Natural killer cell treated with Interleukin-12 subunit alpha and Interleukin-12 subunit beta and Interleukin-15 and Interleukin-18, amount 100 ng/mL, for 72 hours (primary cell): ENCODE measurements at regions not wholly inside any gene's neighbourhood (a gene's known extent, or its start where the extent isn't known, plus 50 kb on each side); places are given as distances from the start of the nearest gene placed in this dataset.

Experiments used
- ATAC-seq, 2 donors: fragments of 150-1000 bp; cut with Tn5 transposase in 1 of 2; sonication (Bioruptor Pico), chemical (Tn5 transposase) in 1 of 2; 2 replicates each; pipeline ENCODE4 v1.10.0; 2021
- DNase-seq: peaks from one replicate; pipeline ENCODE4 v3.0.0; 2022; ENCODE audit warnings: low spot score
- H3K27ac Mint-ChIP-seq, 2 donors: 1 replicate in 1 of 2; 2 replicates in 1 of 2; pipeline ENCODE4 v1.8.0; 2022; ENCODE audit warnings: mixed read lengths in 2 of 2, mild to moderate bottlenecking in 1 of 2, moderate library complexity in 1 of 2
- H3K27me3 Mint-ChIP-seq, 2 donors: 1 replicate in 1 of 2; 2 replicates in 1 of 2; pipeline ENCODE4 v1.8.0; 2022; ENCODE audit warnings: mixed read lengths in 2 of 2
- H3K36me3 Mint-ChIP-seq: one replicate; pipeline ENCODE4 v1.8.0; 2022; ENCODE audit warnings: mixed read lengths
- H3K4me1 Mint-ChIP-seq, 2 donors: 1 replicate in 1 of 2; 2 replicates in 1 of 2; pipeline ENCODE4 v1.8.0; 2022; ENCODE audit warnings: low read depth in 2 of 2, mixed read lengths in 2 of 2, mild to moderate bottlenecking in 1 of 2
- H3K4me3 Mint-ChIP-seq: one replicate; pipeline ENCODE4 v1.8.0; 2022; ENCODE audit warnings: mixed read lengths
- H3K9me3 Mint-ChIP-seq: 2 replicates; pipeline ENCODE4 v1.8.0; 2022; ENCODE audit warnings: mixed read lengths

- Mint-ChIP-seq H3K4me1 (no peaks in the 10 kb centered on the region), H3K9me3 (peaks cover 21% of the 10 kb centered on the region), H3K4me3 (no peak overlapping the region)
These were observed 634.8 kb upstream of the ADGRL2 start for GRCh38 chr1:81165963-81166362.

GRCh38 chr1:81160696-81161095 is 640.0 kb upstream of the ADGRL2 start:
- ATAC-seq (no peak), DNase-seq (no peak)
- Mint-ChIP-seq H3K27ac (no peak overlapping the region), H3K36me3 (peaks cover 8% of the 10 kb centered on the region), H3K27me3 (no peaks in the 10 kb centered on the region), H3K9me3 (peaks cover 18% of the 10 kb centered on the region), H3K4me1 (no peaks in the 10 kb centered on the region), H3K4me3 (no peak overlapping the region)

More at GRCh38 chr1:81165963-81166362, 634.8 kb upstream of the ADGRL2 start:
- ATAC-seq (no peak), DNase-seq (no peak)
- Mint-ChIP-seq H3K27ac (no peak overlapping the region), H3K36me3 (peaks cover 8% of the 10 kb centered on the region), H3K27me3 (no peaks in the 10 kb centered on the region)

DNA sequence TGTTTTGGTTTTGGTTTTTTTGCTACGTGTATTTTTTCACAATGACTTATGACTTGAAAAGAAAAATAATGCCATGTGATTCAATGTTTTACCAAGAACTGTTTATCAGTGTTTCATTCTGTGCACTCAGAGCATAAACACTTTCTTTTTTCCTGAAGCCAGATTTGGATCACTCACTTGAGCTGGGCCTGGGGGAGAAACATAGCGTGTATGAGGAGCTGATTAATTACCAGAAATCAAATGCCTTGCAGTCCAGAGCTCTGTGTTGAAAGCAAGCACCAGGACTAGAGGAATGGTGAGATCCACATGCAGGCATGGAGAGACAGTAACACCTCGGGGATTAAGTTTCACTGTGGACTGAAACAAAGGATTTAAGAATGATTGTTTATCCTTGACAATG is 642.1 kb upstream of the ADGRL2 start:
- no peak for ATAC-seq
- H3K4me3 Mint-ChIP-seq, result no peak overlapping the region
- no peak overlapping the region for H3K27ac Mint-ChIP-seq
- DNase-seq, result no peak
- no peaks in the 10 kb centered on the region for H3K27me3 Mint-ChIP-seq
- H3K9me3 Mint-ChIP-seq, result peaks cover 13% of the 10 kb centered on the region
- no peaks in the 10 kb centered on the region for H3K36me3 Mint-ChIP-seq
- no peaks in the 10 kb centered on the region for H3K4me1 Mint-ChIP-seq

DNA sequence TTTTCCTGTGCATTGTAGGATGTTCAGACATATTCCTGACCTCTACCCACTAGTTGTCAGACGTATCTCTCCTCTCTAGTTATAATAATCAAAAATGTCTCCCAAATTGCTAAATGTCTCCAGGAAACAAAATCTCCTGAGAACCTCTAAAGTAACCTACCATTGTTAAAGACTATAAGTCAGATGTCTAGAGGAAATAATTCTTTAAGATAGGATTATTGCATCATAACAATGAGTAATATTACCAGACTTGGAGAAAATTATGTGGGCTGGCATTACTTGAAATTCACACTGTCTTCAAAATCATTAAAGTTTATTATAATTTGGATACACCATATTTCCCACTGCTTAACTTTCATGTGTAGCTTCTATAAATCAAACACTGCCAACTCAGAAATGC is 643.0 kb upstream of the ADGRL2 start:
- Mint-ChIP-seq H3K4me1 (no peaks in the 10 kb centered on the region), H3K27ac (no peak overlapping the region), H3K36me3 (no peaks in the 10 kb centered on the region), H3K4me3 (no peak overlapping the region), H3K27me3 (no peaks in the 10 kb centered on the region), H3K9me3 (peaks cover 10% of the 10 kb centered on the region)
- DNase-seq, result no peak
- ATAC-seq, result no peak

GRCh38 chr1:81156887-81157286 is 643.8 kb upstream of the ADGRL2 start:
- peaks cover 9% of the 10 kb centered on the region for H3K9me3 Mint-ChIP-seq
- H3K27ac Mint-ChIP-seq, result no peak overlapping the region
- DNase-seq (no peak), ATAC-seq (no peak)
- no peaks in the 10 kb centered on the region for H3K27me3 Mint-ChIP-seq
- H3K36me3 Mint-ChIP-seq, result no peaks in the 10 kb centered on the region
- no peaks in the 10 kb centered on the region for H3K4me1 Mint-ChIP-seq
- H3K4me3 Mint-ChIP-seq, result no peak overlapping the region

DNA sequence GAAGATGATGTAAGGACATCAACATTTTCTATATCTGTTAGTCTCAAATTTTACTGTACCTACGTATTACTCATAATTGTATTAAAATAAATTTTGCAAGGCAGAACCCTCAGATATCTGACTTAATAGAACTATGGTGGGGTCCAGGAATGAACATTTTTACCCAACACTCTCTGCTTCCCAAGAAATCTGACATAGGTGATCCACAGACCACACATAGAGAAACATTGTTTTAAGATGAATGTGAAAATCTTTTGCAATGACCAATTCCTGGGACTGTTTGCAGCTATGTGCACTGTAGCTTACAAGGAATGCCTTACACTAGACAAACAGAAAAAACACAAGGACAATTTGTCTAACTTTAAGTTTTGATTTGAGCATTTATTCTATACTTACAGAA is 645.6 kb upstream of the ADGRL2 start:
- ATAC-seq, result no peak
- peaks cover 17% of the 10 kb centered on the region for H3K9me3 Mint-ChIP-seq
- no peaks in the 10 kb centered on the region for H3K4me1 Mint-ChIP-seq
- H3K36me3 Mint-ChIP-seq, result no peaks in the 10 kb centered on the region
- no peak overlapping the region for H3K4me3 Mint-ChIP-seq
- H3K27me3 Mint-ChIP-seq, result no peaks in the 10 kb centered on the region
- H3K27ac Mint-ChIP-seq, result no peak overlapping the region
- DNase-seq, result no peak

DNA sequence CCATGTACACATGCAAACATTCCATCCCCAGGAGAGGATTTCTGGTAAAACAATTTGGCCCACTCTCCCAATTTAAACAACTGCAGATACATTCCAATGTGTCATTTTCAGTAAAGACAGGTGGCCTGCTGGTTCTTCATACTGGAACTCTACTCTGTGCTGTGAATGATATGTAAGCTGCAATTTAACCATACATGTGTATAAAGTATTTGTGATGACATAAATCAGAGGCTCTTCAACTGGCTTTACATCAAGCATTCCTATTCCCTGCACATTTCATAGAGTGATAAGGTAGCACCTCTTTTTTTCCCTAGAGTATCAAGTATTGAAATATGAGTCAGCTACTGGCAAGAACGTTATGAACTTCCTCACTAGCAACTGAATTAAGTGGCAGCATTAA is 649.5 kb upstream of the ADGRL2 start:
- Mint-ChIP-seq H3K27ac (no peak overlapping the region), H3K4me1 (no peaks in the 10 kb centered on the region), H3K27me3 (no peaks in the 10 kb centered on the region), H3K36me3 (peaks cover 6% of the 10 kb centered on the region), H3K4me3 (no peak overlapping the region), H3K9me3 (peaks cover 18% of the 10 kb centered on the region)
- no peak for DNase-seq
- no peak for ATAC-seq

DNA sequence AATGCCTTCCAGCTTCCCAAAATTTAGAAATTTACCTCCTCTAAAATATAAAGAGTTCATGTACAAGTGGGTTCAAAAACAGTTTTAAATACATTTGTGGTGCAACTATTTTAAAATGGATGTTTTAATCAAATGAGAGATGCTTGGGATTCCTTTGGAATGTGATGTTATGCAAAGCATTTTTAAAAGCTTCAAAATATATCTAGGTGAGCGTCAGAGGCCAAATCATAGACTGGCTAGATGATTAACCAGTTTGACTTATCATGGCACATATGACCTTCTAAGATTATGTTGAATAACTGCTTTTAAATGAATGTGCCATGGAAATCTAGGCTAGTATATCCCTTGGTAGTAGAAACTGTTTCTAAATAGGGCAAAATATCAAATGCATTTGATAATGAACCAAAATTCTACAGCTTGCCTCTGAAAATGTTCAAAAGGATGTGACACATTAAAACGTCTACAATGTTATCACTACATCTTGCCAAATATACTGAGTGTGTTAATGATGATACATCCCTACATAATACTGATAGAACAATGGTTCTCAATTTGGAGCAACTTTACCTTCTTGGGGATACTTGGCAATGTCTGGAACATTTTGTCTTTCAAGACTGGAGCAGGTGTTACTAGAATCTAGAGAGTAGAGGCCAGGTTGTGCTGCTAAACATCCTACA is 650.9 kb upstream of the ADGRL2 start:
- no peak overlapping the region for H3K4me3 Mint-ChIP-seq
- DNase-seq, result no peak
- H3K9me3 Mint-ChIP-seq, result peaks cover 18% of the 10 kb centered on the region
- H3K4me1 Mint-ChIP-seq, result no peaks in the 10 kb centered on the region
- ATAC-seq, result no peak
- H3K36me3 Mint-ChIP-seq, result peaks cover 6% of the 10 kb centered on the region
- no peak overlapping the region for H3K27ac Mint-ChIP-seq
- H3K27me3 Mint-ChIP-seq, result no peaks in the 10 kb centered on the region

DNA sequence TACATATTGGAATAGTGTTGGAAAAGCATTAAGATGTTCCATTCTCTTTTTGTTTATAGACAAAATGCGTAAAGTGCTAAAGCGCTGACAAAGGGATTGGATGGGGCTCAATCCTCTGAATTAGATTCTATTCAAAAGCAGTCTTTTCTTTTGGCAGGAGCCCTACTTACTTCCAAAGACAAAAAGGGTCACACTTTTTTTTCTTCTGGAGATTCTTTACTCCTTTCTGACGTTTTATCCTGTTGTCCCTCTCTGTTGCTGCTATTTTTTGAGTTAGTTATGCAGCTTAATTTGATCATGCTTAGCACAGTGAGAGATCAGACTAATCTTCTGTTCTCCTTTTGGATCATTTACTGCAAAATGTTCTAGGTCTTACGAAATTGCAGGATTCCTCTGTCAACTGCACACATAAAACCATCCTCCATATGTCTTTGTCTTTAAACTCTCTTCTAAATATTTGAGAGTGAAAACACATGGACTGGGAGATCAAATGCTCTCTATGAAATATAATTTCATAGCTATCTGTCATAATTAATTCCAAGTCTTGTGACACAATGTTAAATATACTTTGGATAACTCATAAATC is 656.4 kb upstream of the ADGRL2 start:
- H3K36me3 Mint-ChIP-seq, result peaks cover 6% of the 10 kb centered on the region
- H3K27ac Mint-ChIP-seq, result no peak overlapping the region
- H3K4me3 Mint-ChIP-seq, result no peak overlapping the region
- H3K9me3 Mint-ChIP-seq, result peaks cover 5% of the 10 kb centered on the region
- ATAC-seq (no peak), DNase-seq (no peak)
- no peaks in the 10 kb centered on the region for H3K4me1 Mint-ChIP-seq
- no peaks in the 10 kb centered on the region for H3K27me3 Mint-ChIP-seq

DNA sequence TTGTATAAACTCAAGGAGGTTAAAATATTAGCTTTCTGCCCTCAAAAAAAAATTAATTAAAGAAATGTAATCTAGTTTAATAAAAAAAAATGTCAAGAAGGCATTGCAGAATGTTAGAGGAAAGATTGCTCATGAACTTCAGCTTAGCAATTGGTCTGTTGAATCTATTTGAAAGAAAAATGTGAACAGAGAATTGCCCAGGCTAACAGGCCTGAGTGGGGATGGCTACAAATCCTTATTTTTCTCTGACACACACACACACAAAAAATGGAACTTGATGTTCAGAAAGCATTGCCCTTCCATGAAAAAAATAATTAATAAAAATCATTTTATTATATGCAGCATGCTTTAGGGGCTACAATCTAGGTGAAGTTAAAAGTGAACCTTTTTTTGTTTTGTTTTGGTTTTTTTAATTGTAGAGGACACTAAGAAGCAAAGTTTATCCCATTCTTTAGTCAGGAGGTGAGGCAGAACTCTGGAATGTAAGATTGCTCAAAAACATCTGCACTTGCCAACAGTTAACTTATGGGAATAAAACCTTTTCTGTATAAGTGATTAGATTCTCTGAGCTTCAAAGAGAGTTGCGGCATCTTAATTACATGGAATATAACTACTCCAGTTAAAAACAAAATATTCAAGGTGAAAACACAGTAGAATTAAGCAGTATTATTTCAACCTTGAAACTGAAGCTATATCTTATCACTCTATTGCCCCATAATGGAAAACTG is 658.5 kb upstream of the ADGRL2 start:
- ATAC-seq (no peak), DNase-seq (no peak)
- no peak overlapping the region for H3K4me3 Mint-ChIP-seq
- no peaks in the 10 kb centered on the region for H3K36me3 Mint-ChIP-seq
- H3K9me3 Mint-ChIP-seq, result peaks cover 3% of the 10 kb centered on the region
- no peak overlapping the region for H3K27ac Mint-ChIP-seq
- H3K4me1 Mint-ChIP-seq, result no peaks in the 10 kb centered on the region
- no peaks in the 10 kb centered on the region for H3K27me3 Mint-ChIP-seq

GRCh38 chr1:81135524-81135923 is 665.2 kb upstream of the ADGRL2 start:
- Mint-ChIP-seq H3K36me3 (no peaks in the 10 kb centered on the region), H3K9me3 (peaks cover 3% of the 10 kb centered on the region), H3K27me3 (no peaks in the 10 kb centered on the region), H3K4me1 (no peaks in the 10 kb centered on the region), H3K27ac (no peak overlapping the region), H3K4me3 (no peak overlapping the region)
- ATAC-seq (no peak), DNase-seq (no peak)

- Mint-ChIP-seq H3K4me1 (no peaks in the 10 kb centered on the region), H3K36me3 (no peaks in the 10 kb centered on the region), H3K27me3 (no peaks in the 10 kb centered on the region), H3K27ac (no peak overlapping the region), H3K9me3 (peaks cover 11% of the 10 kb centered on the region), H3K4me3 (no peak overlapping the region)
- ATAC-seq (no peak), DNase-seq (no peak)
These were observed 671.0 kb upstream of the ADGRL2 start for GRCh38 chr1:81129776-81130175.

GRCh38 chr1:81129366-81129765 is 671.4 kb upstream of the ADGRL2 start:
- Mint-ChIP-seq H3K4me1 (no peaks in the 10 kb centered on the region), H3K27me3 (no peaks in the 10 kb centered on the region), H3K36me3 (no peaks in the 10 kb centered on the region), H3K4me3 (no peak overlapping the region), H3K9me3 (peaks cover 11% of the 10 kb centered on the region), H3K27ac (no peak overlapping the region)
- DNase-seq (no peak), ATAC-seq (no peak)

DNA sequence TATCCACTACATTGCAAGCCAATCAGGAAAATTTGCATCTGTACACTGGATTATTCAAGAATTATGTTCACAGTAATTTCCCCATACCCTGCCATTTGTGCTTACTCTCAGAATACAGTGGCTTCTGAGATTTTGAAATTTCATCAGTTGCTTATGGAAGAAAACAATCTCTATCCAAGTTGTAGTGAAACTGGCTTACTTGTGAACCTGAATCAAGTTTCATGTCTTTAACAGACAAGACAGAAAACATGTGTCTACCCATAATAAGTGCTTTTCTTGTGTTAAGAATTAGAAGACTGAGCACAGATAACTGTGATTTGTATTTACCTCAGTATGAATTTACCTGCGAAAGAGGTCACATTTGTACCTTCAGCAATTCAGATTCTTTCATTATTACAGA is 672.7 kb upstream of the ADGRL2 start:
- Mint-ChIP-seq H3K27ac (no peak overlapping the region), H3K9me3 (peaks cover 15% of the 10 kb centered on the region), H3K4me3 (no peak overlapping the region), H3K27me3 (no peaks in the 10 kb centered on the region), H3K4me1 (no peaks in the 10 kb centered on the region), H3K36me3 (no peaks in the 10 kb centered on the region)
- DNase-seq (no peak), ATAC-seq (no peak)
